Fibroblast of skin of left biceps (primary cell): ENCODE measurements at regions not wholly inside any gene's neighbourhood (a gene's known extent, or its start where the extent isn't known, plus 50 kb on each side); places are given as distances from the start of the nearest gene placed in this dataset.

Source experiments
- DNase-seq, 2 experiments: peaks; one replicate each; pipeline ENCODE4 v3.0.0-alpha.2; 2013; ENCODE audit warnings: low read depth in 2 of 2

DNA sequence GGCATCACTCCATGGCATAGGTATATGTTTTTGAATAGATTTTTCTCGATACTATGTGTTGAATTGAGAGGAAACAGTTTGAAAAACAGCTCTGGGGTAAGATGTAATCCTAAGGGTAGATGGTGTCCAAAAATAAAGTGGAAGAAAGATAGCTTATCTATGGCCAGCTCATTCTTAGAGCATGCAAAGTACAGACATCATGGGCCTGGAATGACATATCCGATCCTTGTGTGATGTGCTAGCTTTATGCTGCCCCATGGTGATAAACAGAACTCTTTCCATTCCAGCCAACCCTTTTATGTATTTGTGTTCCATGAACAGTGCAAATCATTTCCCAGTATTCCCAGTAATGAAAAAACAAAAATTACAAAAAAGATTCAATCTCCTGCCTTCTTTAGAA is 390.2 kb upstream of the NXPH2 start:
- DNase-seq, result no peak

DNA sequence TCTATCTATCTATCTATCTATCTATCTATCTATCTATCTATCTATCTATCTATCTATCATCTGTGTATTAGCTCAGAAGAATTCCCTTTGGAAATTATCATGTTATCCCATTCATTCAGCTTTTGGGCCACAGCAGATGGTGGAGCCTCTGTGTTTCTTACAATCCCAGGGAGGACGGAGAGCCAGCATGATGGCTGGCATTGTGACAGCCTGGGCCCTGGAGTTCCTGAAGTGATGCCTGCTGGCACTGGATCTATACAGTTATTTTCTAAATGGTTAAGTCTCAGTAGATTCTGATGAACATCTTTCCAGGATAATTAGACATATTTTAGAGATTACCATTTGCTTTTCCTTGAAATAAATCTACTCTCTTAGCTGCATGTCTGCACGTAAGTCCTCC is 385.4 kb upstream of the NXPH2 start:
- no peak for DNase-seq

DNA sequence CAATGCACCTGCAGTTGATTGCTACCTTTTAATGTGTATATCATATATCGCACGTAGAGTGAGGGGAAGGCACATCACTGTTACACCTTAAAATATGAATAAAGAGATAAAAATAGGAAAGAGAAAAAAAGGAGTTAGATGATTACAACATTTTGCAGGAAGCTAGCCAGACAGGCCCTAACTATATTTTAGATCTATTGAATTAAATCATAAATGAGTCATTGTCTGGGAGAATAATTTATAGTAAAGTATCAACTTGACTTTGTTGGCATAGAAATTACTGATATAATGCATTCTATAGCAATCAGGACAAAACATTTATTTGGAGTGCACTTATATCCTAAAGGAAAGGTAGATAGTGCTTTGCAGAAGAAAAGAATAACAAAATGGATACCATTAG is 384.9 kb upstream of the NXPH2 start:
- DNase-seq, result no peak

DNA sequence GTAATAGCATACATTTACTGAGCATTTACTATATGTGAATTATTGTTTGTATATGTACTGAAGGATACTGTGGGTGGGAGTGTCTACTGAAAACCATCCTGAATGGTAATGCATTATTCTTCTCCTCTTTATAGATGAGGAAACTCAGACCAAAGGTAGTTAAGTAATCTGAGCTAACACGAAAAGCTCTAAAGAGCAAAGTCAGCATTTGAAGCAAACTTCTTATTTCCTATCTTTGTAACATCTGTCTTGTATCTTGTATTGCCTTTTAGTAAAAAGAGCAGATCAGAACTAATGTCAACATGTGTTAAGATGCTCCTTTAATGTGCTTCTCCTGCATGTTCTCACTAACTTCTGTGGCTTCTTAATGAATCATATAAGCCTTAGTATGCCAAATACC is 382.8 kb upstream of the NXPH2 start:
- DNase-seq, result no peak

DNA sequence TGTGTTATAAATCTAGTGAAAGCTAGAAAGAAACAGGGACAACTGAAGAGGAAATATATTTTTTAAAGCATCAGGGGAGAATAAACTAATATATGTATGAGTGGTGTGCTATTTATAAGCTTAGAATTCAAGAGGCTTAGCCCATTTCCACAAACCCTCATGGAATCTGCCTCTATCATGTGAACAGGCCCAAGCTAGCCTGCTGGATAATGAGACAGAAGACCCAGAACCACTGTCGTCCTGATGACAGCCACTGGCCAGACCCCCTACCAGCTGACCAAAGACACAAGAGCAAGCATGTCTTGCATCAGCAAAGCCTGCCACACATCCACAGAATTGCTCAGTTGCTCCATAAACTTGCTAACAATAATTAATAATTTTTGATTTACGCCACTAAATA is 382.3 kb upstream of the NXPH2 start:
- DNase-seq, result no peak

DNA sequence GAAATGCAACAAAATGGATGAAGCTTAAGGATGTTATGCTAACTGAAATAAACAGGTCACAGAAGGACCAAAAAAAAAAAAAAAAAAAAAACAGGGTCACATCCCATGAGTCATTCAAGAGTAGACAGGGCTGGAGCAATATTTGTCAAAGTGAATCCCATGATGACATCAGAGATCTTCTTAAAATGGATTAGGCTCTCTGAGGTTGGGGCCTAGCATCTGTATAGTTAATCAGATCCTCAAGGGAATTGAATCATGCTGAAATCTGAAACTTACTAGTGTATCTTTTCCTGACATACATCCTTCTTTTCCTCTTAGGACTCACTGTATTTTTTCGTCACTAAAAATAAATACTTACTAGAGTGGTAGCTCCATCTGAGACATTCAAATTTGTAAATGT is 380.6 kb upstream of the NXPH2 start:
- peak; percentile 21 for DNase-seq

DNA sequence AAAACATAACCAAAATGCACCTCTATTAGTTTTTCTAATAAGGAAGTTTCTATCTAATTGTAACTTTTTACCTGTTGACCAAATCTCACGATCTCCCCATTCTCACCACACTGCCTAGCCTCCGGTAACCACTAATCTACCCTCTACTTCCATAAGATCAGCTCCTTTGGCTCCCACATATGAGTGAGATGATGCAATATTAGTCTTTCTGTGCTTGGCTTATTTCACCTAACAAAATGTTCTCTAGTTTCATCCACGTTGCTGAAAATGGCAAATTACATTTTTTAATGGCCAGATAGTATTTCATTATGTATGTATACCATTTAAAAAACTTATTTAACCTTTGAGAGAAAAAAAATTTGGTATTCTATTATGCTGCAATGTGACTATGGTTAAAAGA is 379.0 kb upstream of the NXPH2 start:
- no peak for DNase-seq

DNA sequence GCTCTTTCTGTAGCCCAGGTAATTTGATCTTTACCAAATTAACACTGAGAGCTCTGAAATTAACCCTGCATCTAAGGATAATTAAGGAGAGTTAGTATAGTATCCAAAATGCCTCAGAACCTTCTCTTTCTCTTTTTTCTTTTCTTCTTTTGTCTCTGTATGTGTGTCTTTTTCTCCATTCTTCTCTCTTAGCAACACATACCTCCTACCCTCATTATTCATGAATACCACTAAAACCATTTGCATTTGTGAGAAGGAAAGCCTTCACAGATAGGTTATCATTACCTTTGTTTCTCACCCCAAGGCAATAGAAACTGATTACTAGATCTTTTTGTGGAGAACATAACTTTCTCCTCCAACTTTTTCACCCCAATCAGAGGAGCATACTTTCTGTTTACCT is 376.5 kb upstream of the NXPH2 start:
- DNase-seq, result no peak

DNA sequence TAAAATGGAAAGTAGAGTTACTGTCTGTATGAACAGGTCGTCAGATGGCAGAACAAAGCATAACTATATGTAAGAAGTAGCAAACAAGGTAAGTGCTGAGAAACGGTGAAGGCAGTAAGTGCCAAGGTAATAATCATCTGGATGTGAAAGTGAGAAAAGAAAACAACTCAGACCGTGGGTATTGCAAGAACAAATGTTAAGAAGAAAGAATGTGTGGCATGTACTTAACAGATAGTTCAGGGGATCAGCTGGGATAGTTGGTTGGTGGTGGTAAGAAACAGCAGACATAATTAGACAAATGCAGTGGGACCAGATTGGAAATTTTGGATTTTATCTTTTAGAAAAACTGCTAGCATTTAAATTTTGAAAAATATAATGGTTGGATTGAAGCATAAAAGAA is 375.8 kb upstream of the NXPH2 start:
- no peak for DNase-seq

DNA sequence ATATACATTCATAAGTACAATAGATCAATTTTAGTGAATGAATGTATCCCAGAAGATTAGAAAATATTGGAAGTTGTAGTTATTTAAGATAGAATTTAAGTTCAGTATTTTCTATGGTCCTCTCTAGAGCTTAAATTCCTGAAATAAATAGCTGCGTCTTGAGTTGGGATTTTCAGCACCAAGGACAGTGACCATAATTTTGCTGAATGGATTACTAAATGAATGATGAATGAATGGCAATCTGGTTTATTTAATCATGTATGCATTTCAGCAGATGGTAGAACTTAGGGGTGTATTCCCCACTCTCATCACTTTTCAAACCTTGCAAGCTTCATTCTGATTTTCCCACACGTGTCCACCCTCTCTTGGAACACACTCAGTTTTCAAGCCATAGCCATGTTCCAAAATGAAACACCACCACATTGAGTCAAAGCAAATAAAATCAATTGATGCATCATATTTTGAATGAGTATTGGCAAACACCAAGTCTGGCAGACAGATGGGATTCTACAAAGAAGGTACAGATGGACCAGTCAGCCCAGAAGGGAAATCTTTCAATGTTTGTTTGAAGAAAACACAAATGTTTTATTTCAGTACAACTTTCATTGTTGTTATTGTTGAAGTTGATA is 362.2 kb upstream of the NXPH2 start:
- DNase-seq, result peak; percentile 1 to 8

DNA sequence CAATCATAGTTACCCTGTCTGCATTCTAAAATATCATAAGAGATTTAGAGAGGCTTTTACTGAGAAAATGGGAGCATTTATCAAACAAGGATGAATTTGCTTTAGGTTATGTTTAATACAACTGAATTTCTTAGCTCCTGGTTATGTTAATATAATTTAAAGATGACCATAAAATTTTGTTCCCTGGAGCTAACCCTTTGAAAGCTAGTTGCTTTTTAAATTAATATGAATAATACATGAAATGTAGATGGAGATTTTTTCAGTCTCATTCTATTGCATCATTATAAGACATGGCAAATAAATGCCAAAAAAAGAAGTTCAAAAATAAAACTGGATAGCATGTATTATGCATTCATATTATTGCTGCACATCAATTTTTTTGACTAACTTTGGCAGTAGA is 344.1 kb upstream of the NXPH2 start:
- no peak for DNase-seq

DNA sequence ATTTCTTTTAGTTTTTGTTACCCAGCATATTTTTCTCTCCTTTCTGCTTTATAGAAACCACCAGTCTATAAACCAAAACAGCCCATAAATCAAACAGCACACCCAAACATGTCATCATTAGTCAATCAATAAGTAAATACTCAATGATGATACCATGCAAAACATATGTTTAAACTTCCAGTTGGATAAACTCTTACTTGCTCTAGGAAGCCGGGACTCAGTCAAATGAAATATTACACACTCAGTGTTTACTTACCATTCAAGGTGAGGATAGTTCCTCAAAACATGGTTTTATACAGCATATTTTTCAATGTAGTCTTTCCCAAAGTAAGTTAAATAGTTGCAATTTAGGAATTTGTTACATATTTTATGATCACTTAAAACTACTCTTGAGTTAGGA is 343.6 kb upstream of the NXPH2 start:
- no peak for DNase-seq

DNA sequence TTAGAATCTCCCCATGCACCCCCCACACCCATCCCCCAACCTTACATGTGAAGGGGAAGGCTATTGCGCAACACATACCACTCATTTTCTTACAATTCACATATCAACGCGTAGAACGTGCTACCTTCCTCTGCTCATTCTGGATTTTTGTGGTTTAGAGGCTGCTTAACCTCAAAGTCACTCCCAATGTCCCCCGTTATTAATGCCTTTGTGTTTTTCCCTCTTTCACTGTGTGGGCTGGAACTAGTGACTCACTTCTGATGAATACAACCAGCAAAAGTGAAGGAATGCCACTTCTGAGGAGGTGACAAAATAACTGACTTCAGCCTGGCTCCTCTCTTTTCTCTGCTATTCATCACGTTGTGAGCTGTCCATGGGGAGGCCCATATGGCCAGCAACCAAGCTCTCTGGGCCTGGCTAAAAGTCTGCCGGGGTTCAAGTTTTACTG is 342.5 kb upstream of the NXPH2 start:
- DNase-seq, result peak; percentile 86 to 87

DNA sequence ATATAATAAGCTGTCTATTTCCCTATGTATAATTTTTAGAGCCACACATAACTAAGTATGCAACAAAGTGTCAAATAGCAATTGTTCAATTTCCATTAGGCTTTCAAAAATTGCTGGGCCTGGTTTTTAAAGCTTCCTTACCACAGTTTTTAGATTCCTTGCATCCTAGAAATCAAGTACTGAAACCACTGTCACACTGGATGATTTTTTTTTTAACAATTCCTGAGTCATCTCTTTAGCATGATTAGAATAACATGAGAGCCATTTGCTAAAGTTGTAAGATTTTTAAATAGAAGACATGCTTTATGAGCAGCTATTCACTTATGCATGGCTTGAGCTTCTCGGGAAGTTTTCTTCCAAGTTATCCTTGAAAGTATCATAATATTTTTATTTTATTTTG is 319.5 kb upstream of the NXPH2 start:
- DNase-seq, result peak in 1 of 2 experiments; percentile 22

DNA sequence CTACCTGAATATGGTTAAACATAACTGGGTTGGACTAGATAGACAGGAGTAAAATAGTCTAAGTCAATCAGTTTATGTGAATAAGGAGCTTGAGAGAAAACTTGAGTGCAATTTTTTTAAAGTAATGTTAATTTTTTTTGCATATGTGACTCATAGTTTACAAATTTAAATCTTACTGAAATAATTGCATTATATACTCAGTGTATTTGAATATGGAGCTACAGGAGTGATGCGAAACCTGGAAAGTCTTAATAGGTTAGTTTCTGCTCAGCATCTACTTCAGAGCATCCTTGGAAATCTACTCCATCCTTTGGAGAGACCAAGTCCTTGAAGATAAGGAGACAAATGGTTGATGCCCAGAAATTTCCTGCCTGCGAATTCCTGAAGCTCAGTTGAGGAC is 318.8 kb upstream of the NXPH2 start:
- no peak for DNase-seq

DNA sequence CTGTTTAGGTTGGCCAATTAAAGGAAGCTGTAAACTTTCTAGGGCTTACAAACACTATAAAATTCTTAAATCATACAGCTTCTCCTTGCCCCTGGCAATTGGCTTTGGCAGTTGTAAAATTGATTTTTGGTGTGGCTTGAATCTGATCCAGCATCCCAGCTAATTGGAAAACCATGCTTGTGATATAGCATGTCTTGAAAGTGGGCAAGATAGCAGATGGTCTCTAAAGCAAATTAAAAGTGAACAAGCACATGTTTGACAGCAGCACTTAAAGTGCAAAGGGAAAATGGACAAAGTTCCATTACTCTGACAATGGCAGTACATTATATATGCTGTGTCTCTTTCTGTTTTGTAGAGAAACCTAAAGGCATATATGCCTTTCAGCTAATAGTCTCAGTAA is 302.9 kb upstream of the NXPH2 start:
- no peak for DNase-seq

DNA sequence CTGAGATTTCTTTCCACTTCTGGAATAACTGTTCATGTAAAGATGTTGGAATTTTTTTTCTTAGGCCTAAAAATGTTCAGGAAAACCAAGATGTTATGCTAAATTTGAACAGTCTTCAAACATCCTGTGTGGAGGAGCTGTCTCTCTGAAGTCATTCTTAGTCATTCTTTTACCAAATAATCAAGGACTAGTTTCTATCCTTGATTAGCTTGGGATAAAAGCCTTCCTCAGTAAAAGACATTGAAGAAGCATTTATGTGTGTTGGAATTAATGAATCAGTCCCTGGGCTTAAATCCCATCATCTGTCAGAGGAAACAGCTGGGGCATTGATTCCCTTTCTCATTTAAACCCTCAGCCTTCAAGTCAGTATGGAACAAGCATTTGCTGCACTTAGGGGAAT is 300.1 kb upstream of the NXPH2 start:
- no peak for DNase-seq

DNA sequence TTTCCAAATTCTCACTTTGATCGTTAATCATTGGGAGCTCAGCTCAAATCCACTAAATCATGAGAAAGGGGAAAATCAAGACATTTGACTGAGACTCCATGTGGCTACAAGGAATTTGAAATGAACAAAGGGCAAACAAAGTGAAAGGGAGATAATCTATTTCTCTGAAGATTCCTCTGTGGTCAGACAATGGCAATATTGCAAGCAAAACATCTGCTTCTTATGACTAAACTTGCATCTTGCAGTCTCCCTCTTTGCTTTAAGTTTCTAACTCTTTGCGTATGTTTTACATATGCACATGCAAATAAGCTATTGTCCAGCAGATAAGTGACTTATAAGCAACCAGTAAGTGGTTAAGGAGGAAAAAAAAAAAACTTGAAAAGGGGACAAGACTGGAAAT is 299.1 kb upstream of the NXPH2 start:
- DNase-seq, result peak in 1 of 2 experiments; percentile 7

DNA sequence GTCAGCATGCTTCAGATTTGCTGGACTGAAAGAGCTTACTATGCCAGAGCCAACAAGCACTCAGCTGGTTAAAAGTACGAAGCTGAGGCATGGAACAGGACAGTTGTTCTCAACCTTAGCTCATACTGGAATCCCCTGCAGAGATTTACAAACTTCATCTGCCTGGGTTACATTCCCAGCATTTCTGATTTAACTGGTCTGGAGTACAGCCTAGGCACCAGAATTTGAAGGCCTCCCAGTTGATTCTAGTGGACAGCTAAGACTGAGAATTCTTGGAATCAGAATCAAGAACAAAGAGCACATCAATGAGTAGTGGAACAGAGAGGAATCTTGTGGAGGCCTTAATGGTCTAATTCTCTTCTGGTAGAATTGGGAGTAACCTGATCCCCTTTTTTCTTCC is 298.2 kb upstream of the NXPH2 start:
- DNase-seq, result no peak

DNA sequence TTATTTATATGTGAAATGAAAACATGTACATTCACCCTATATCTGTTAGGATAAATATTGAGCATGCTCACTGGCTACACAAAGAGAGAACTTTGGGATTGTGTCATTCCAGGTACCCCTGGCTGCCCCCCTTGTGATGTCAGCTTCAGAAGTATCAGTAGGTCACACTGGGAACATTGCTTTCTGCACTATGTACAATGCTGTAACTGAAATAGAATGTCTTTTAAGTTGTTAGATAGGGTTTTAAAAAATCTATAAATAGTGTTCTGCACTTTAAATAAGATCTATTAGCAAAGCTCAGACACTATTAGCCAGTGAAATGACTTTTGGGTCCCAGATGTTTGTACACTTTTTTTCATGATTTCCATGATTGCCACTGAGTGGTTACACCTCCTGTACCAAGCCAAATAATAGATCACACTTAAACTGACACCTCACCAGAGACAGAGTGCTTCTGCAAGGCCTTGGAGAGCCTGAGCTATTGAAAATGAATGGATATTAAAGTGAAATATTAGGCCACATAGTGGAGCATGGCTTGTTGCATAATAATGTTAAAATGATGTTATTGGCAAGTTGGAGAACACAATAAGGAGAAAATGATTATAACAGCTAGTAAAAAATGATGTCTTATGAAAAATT is 297.0 kb upstream of the NXPH2 start:
- no peak for DNase-seq

DNA sequence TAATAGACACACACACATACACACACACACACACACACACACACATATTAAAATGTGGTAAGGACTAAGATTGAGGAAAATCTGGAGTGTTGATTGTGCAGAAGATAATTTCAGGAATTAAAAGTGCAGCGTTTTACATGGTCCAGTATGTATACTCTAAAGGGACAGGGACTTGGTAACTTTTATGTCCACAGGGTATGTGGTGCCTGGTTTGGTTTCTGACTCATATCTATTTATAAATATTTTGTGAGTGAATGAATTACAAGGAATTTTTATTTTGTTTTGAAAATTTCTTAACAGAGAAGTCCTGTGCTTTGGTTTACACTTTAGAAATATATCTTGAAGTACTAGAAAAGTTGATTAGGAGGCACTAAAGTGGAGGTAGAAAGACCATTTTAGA is 287.7 kb upstream of the NXPH2 start:
- DNase-seq, result no peak

DNA sequence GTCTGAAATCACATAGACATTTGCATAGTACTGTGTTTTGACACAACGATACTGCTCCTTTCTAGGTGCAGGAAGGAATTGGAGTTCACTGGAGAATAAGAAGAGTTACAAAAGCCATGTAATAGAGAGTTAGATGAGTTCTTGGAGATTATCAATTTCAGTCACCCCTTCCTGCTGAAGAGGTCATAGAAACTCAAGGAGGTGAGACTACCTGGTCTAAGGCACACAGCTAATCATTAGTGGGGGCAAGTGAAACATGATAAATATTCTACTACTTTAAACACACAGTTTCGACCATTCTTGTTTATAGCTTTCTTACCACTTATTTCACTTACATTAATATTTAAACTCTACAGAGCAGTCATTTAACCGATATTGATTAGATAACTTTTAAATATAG is 286.9 kb upstream of the NXPH2 start:
- no peak for DNase-seq

DNA sequence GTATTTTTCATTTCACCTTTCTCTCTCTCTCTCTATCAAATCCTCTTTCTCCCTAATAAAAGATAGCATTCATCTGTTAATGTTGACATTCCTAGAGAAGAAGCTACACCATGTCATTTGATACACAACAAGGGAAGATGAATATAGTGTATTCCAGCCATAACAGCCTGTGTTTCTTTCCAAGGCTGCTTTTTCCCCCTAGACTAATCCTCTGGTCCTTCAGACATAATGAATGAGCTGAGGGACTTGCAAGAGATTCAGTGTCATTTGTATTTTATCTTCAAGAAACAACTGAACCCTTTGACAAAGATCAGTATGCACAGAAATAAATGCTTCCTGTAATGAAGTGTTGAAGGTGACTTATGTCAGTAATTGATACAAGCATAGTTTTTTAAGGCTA is 284.0 kb upstream of the NXPH2 start:
- DNase-seq, result no peak

DNA sequence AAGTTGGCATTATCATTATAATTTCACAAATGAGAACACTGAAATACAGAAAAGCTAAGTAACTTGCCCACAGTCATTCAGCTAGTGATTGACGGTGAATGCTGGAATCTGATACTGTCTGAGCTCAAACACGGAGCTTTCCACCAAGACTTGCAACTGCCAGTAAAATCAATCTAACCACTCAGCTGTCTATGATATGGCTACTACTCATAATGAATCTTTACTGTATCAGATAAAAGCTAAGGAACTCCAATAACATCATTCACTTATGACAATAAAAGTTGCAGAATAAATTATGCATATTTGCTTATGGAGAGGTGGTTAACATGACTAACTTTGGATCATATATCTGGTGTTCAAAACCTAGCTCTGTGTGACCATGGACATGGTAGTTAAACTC is 279.4 kb upstream of the NXPH2 start:
- DNase-seq, result no peak
